Fibroblast of lung (primary cell): ENCODE measurements at regions not wholly inside any gene's neighbourhood (a gene's known extent, or its start where the extent isn't known, plus 50 kb on each side); places are given as distances from the start of the nearest gene placed in this dataset.
"Not testable (repeated sequence)": the region's sequence is repeated elsewhere in the genome, so short reads cannot be mapped to it uniquely, and the experiment has no call there.

Source experiments
- DNase-seq, 2 donors: peaks; one replicate each; pipeline versions ENCODE4 v3.0.0 to v3.0.0-alpha.2; 2010; ENCODE audit warnings: low read depth in 2 of 2
- H2AFZ ChIP-seq: 2 replicates; pipeline ENCODE4 v1.5.1; 2012; ENCODE audit warnings: low read length, control low read depth, inconsistent platforms
- H3K27ac ChIP-seq: 2 replicates; pipeline ENCODE4 v1.5.1; 2011; ENCODE audit warnings: low read length, control low read depth; ENCODE audit not compliant: insufficient read depth
- H3K27me3 ChIP-seq: 2 replicates; pipeline ENCODE4 v1.5.1; 2011; ENCODE audit warnings: mild to moderate bottlenecking, low read length; ENCODE audit not compliant: control insufficient read depth, insufficient read depth
- H3K36me3 ChIP-seq: 2 replicates; pipeline ENCODE4 v1.5.1; 2011; ENCODE audit warnings: low read length; ENCODE audit not compliant: control insufficient read depth, insufficient read depth
- H3K4me1 ChIP-seq: 2 replicates; pipeline ENCODE4 v1.5.1; 2011; ENCODE audit warnings: low read length; ENCODE audit not compliant: control insufficient read depth, insufficient read depth; ENCODE audit errors: extremely low read depth
- H3K4me2 ChIP-seq: 2 replicates; pipeline ENCODE4 v1.5.1; 2011; ENCODE audit warnings: low read length, control low read depth; ENCODE audit not compliant: insufficient read depth; ENCODE audit errors: extremely low read depth
- H3K4me3 ChIP-seq, 4 experiments: fragments of 200-600 bp in 1 of 4; sonication (generic) in 1 of 4; replicated peaks in 1 of 4; 2 replicates each; pipeline ENCODE4 v1.5.1; 2011 to 2016; ENCODE audit warnings: low read length in 4 of 4, low read depth in 3 of 4, mild to moderate bottlenecking in 3 of 4, control low read depth in 2 of 4, inconsistent platforms in 1 of 4, mixed read lengths in 1 of 4; ENCODE audit not compliant: insufficient read depth in 1 of 4; ENCODE audit errors: control extremely low read depth in 1 of 4
- H3K79me2 ChIP-seq: 2 replicates; pipeline ENCODE4 v1.5.1; 2012; ENCODE audit warnings: mild to moderate bottlenecking, low read length, inconsistent platforms; ENCODE audit not compliant: control insufficient read depth, insufficient read depth
- H3K9ac ChIP-seq: 2 replicates; pipeline ENCODE4 v1.5.1; 2011; ENCODE audit warnings: mild to moderate bottlenecking, low read length, control low read depth; ENCODE audit not compliant: insufficient read depth
- H3K9me3 ChIP-seq: 2 replicates; pipeline ENCODE4 v1.5.1; 2012; ENCODE audit warnings: low read depth, low read length; ENCODE audit not compliant: control insufficient read depth, insufficient read depth
- H4K20me1 ChIP-seq: 2 replicates; pipeline ENCODE4 v1.5.1; 2011; ENCODE audit warnings: low read length; ENCODE audit not compliant: control insufficient read depth, insufficient read depth; ENCODE audit errors: extremely low read depth
- EZH2 ChIP-seq: IDR thresholded peaks from 2 replicates; pipeline ENCODE4 v1.5.1; 2012; ENCODE audit warnings: low read length, control low read depth, mild to moderate bottlenecking; ENCODE audit errors: missing control alignments
- TF ChIP-seq, protein P1 (sequence below), 2 donors: IDR thresholded peaks in 1 of 2; conservative IDR thresholded peaks in 1 of 2; 1 replicate in 1 of 2; 2 replicates in 1 of 2; pipeline ENCODE4 v1.5.1; 2011 to 2012; ENCODE audit warnings: low read length in 2 of 2, control low read depth in 1 of 2, inconsistent platforms in 1 of 2, low read depth in 1 of 2, mild to moderate bottlenecking in 1 of 2

DNA sequence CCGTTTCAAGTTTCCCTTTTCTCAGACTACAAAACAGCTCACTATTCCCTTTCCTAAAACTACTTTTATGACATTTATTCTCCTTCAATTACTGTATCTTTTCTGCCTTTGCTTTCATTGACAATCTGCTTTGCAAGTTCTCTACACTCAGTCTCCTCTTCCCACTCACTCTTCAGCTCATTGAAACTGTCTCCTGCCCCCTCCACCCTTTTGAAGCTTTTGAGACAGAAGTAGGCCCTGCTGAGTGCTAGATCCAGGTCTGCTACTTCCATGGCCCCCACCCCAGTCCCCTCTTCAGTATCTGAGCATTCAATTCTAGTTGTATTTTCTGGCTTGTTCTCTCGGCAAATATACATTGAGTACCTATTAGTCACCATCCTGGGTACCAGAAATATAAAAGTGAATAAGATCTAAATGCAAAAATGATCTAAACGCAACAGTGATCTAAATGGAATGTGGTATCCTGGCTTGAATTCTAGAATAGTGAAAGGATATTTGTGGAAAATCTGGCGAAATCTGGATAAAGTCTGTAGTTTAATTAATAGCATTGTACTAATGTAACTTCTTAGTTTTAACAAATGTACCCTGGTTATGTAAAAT, 58.4 kb downstream of the OR2K2 start:
- Histone ChIP-seq H3K27me3 (no peaks in the 10 kb centered on the region), H3K9ac (no peak overlapping the region), H3K4me3 (no peak overlapping the region), H3K36me3 (no peaks in the 10 kb centered on the region), H3K9me3 (no peaks in the 10 kb centered on the region), H3K79me2 (no peaks in the 10 kb centered on the region), H3K4me2 (no peak overlapping the region), H4K20me1 (no peaks in the 10 kb centered on the region), H2AFZ (no peak overlapping the region), H3K27ac (no peak overlapping the region), H3K4me1 (no peaks in the 10 kb centered on the region)
- no peak for TF ChIP-seq EZH2
- TF ChIP-seq, protein P1, sequence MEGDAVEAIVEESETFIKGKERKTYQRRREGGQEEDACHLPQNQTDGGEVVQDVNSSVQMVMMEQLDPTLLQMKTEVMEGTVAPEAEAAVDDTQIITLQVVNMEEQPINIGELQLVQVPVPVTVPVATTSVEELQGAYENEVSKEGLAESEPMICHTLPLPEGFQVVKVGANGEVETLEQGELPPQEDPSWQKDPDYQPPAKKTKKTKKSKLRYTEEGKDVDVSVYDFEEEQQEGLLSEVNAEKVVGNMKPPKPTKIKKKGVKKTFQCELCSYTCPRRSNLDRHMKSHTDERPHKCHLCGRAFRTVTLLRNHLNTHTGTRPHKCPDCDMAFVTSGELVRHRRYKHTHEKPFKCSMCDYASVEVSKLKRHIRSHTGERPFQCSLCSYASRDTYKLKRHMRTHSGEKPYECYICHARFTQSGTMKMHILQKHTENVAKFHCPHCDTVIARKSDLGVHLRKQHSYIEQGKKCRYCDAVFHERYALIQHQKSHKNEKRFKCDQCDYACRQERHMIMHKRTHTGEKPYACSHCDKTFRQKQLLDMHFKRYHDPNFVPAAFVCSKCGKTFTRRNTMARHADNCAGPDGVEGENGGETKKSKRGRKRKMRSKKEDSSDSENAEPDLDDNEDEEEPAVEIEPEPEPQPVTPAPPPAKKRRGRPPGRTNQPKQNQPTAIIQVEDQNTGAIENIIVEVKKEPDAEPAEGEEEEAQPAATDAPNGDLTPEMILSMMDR (conservative IDR thresholded peaks at IDR 0.05 in 1 of 2, IDR thresholded peaks at IDR 0.05 in 1 of 2; ENCODE audit: low read depth in 1 of 2, low read length in 2 of 2), result no peak
- DNase-seq, result peak; percentile 38 to 51

DNA sequence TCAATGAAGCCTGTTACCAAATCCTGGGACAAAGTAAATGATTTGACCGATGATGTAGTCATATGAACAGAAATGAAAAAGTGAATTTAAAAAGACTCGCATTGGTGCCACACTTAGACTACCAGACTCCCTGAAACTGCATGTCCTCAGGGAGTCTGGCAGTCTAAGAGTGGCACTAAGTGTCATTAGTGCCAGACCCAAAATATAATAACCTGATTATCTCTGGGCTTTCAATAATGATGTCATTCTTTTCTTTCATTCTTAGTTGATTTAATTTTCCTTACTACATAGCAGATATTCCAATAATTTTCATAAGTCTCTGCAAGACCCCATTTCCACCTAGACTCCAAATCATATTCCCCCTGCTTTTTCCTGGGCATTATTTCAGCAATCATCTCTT, 59.0 kb downstream of the OR2K2 start:
- Histone ChIP-seq H3K4me3 (no peak overlapping the region), H3K27ac (no peak overlapping the region), H3K9ac (no peak overlapping the region), H3K79me2 (no peaks in the 10 kb centered on the region), H3K27me3 (no peaks in the 10 kb centered on the region), H3K4me2 (no peak overlapping the region), H3K4me1 (no peaks in the 10 kb centered on the region), H3K36me3 (no peaks in the 10 kb centered on the region), H2AFZ (no peak overlapping the region), H3K9me3 (no peaks in the 10 kb centered on the region), H4K20me1 (no peaks in the 10 kb centered on the region)
- TF ChIP-seq EZH2, result no peak
- no peak for DNase-seq

DNA sequence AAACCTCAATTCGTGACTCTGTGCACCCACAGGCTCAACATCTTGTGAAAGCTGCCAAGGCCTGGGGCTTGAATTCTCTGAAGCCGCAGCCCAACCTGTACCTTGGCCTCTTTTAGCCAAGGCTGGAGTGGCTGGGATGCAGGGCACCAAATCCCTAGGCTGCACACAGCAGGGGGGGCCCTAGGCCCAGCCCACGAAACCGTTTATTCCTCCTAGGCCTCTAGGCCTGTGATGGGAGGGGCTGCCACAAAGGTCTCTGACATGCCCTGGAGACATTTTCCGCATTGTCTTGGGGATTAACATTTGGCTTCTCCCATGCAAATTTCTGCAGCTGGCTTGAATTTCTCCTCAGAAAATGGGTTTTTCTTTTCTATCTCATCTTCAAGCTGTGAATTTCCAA, 64.0 kb downstream of the OR2K2 start:
- H3K9me3 ChIP-seq, H3K79me2 ChIP-seq, H3K4me1 ChIP-seq, H3K27ac ChIP-seq, H3K27me3 ChIP-seq, DNase-seq, H4K20me1 ChIP-seq, H3K4me3 ChIP-seq, H3K9ac ChIP-seq, H3K36me3 ChIP-seq, H2AFZ ChIP-seq, H3K4me2 ChIP-seq: not testable (repeated sequence)

DNA sequence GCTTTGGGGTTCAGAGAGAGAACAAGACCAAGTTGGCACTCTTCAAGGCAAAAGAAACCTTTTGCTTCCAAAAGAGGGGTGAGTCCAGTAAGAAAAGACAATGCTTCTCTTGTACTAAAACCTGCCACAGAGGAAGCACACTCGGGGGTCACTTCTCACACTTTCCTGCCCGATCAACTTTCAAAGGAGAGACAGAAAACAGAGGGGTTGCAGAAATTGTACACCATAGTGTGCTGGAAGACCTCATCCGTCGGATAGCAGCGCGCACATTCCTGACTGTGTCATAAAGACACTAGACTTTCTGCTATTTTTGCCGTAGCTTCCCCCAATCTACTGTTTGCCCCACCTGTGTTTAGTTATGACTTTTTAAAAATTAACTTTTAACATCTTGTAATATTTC, 66.9 kb downstream of the OR2K2 start:
- no peaks in the 10 kb centered on the region for H3K36me3 ChIP-seq
- no peaks in the 10 kb centered on the region for H3K79me2 ChIP-seq
- H4K20me1 ChIP-seq, result no peaks in the 10 kb centered on the region
- H3K27ac ChIP-seq, result no peak overlapping the region
- TF ChIP-seq EZH2, result no peak
- TF ChIP-seq, protein P1 (conservative IDR thresholded peaks at IDR 0.05 in 1 of 2, IDR thresholded peaks at IDR 0.05 in 1 of 2; ENCODE audit: low read depth in 1 of 2, low read length in 2 of 2), result no peak
- H3K4me1 ChIP-seq, result no peaks in the 10 kb centered on the region
- no peak overlapping the region for H3K9ac ChIP-seq
- no peaks in the 10 kb centered on the region for H3K9me3 ChIP-seq
- H3K4me3 ChIP-seq, result no peak overlapping the region
- no peaks in the 10 kb centered on the region for H3K27me3 ChIP-seq
- no peak for DNase-seq
- H2AFZ ChIP-seq, result no peak overlapping the region
- H3K4me2 ChIP-seq, result no peak overlapping the region
